ENCODE measurements at regions not wholly inside any gene's neighbourhood (a gene's known extent, or its start where the extent isn't known, plus 50 kb on each side); places are given as distances from the start of the nearest gene placed in this dataset.

DNA sequence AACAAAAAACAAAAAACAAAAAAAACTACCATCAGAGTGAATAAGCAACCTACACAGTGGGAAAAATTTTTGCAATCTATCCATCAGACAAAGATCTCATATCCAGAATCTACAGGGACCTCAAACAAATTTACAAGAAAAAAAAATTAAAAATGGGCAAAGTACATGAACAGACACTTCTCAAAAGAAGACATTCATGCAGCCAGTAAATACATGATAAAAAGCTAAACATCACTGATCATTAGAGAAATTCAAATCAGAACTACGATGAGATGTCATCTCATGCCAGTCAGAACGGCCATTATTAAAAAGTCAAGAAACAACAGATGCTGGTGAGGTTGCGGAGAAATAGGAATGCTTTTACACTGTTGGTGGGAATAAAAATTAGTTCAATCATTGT, 466.5 kb upstream of the ATXN7L3B start:
- DNase-seq, result no peak
- Mint-ChIP-seq H3K9me3 (peaks cover 29% of the 10 kb centered on the region), H3K4me1 (no peaks in the 10 kb centered on the region), H3K36me3 (ENCODE audit: low read depth) (no peaks in the 10 kb centered on the region), H3K4me3 (no peak overlapping the region), H3K27me3 (no peaks in the 10 kb centered on the region), H3K27ac (no peak overlapping the region)
- ChIA-PET POLR2A (no interaction called here), CTCF (no interaction called here)
- TF ChIP-seq, protein P1, sequence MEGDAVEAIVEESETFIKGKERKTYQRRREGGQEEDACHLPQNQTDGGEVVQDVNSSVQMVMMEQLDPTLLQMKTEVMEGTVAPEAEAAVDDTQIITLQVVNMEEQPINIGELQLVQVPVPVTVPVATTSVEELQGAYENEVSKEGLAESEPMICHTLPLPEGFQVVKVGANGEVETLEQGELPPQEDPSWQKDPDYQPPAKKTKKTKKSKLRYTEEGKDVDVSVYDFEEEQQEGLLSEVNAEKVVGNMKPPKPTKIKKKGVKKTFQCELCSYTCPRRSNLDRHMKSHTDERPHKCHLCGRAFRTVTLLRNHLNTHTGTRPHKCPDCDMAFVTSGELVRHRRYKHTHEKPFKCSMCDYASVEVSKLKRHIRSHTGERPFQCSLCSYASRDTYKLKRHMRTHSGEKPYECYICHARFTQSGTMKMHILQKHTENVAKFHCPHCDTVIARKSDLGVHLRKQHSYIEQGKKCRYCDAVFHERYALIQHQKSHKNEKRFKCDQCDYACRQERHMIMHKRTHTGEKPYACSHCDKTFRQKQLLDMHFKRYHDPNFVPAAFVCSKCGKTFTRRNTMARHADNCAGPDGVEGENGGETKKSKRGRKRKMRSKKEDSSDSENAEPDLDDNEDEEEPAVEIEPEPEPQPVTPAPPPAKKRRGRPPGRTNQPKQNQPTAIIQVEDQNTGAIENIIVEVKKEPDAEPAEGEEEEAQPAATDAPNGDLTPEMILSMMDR (IDR thresholded peaks at IDR 0.05), result no peak
- ATAC-seq (ENCODE audit: low read depth), result no peak
- intact Hi-C loops (cut with micrococcal nuclease), result no loop called here

GRCh38 chr12:74076918-74077317, 460.7 kb upstream of the ATXN7L3B start:
- ATAC-seq (ENCODE audit: low read depth), result no peak
- H3K27me3 Mint-ChIP-seq, result no peaks in the 10 kb centered on the region
- POLR2A ChIA-PET, result no interaction called here
- CTCF ChIA-PET, result no interaction called here
- no peak for DNase-seq
- H3K36me3 Mint-ChIP-seq (ENCODE audit: low read depth), result no peaks in the 10 kb centered on the region
- TF ChIP-seq, protein P1 (IDR thresholded peaks at IDR 0.05), result no peak
- H3K4me1 Mint-ChIP-seq, result no peaks in the 10 kb centered on the region
- no peak overlapping the region for H3K4me3 Mint-ChIP-seq
- intact Hi-C loops (cut with micrococcal nuclease), result no loop called here
- peaks cover 9% of the 10 kb centered on the region for H3K9me3 Mint-ChIP-seq
- H3K27ac Mint-ChIP-seq, result no peak overlapping the region

DNA sequence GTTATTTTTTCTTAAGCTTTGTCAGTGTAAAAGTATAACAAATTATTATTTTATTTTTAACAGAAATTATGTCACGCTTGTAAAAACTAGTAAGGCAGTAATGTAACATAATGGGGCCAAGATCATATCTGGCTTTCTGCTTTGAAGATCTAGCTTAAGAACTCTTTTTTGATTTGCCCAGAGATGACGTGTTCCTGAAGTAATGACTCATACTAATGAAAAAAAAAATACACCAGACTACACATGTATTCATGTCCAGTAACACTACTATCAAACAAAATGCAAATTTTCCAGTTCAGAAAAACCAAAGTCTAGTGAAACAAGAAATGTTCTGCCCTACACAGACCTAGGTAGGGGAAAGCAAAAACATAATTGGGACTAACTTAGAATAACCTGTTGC, 432.2 kb upstream of the ATXN7L3B start:
- intact Hi-C loops (cut with micrococcal nuclease), result no loop called here
- POLR2A ChIA-PET, result no interaction called here

GRCh38 chr12:74108729-74109128, 428.9 kb upstream of the ATXN7L3B start:
- TF ChIP-seq, protein P1 (IDR thresholded peaks at IDR 0.05), result no peak
- Mint-ChIP-seq H3K27ac (no peak overlapping the region), H3K4me3 (no peak overlapping the region), H3K36me3 (ENCODE audit: low read depth) (no peaks in the 10 kb centered on the region), H3K9me3 (no peaks in the 10 kb centered on the region), H3K4me1 (no peaks in the 10 kb centered on the region), H3K27me3 (no peaks in the 10 kb centered on the region)
- ChIA-PET POLR2A (no interaction called here), CTCF (no interaction called here)
- intact Hi-C loops (cut with micrococcal nuclease), result no loop called here
- DNase-seq (no peak), ATAC-seq (ENCODE audit: low read depth) (no peak)

More for the DNA sequence above, 432.2 kb upstream of the ATXN7L3B start:
- TF ChIP-seq, protein P1 (IDR thresholded peaks at IDR 0.05), result no peak
- Mint-ChIP-seq H3K9me3 (peaks cover 2% of the 10 kb centered on the region), H3K4me3 (no peak overlapping the region), H3K27ac (no peak overlapping the region), H3K36me3 (ENCODE audit: low read depth) (no peaks in the 10 kb centered on the region), H3K27me3 (no peaks in the 10 kb centered on the region), H3K4me1 (no peaks in the 10 kb centered on the region)
- CTCF ChIA-PET, result no interaction called here
- DNase-seq (no peak), ATAC-seq (ENCODE audit: low read depth) (no peak)

DNA sequence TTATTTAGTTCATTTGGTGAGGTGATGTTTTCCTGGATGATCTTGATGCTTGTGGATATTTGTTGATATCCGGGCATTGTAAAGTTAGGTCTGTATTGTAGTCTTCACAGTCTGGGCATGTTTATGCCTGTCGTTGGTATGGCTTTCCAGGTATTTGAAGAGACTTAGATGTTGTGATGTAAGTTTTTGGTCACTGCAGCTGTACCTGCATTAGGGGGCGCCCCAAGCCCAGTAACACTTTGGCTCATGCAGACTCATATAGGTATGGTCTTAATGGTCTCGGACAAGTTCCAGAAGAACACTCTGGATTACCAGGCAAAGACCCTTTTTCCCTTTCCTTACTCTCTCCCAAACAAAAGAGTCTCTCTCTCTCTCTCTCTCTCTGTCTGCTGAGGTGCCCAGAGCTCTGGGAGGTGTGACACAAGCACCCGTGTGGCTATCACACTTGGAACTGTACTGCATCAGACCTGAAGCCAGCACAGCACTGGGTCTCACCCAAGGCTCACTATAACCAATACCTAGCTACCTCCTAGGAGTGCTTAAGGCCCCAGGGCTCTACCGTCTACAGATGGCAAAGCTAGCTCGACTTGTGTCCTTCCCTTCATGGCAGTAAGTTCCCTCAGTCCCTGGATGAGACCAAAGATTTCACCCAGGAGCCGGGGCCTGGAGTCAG, 425.8 kb upstream of the ATXN7L3B start:
- Mint-ChIP-seq H3K4me3 (no peak overlapping the region), H3K36me3 (ENCODE audit: low read depth) (no peaks in the 10 kb centered on the region), H3K9me3 (no peaks in the 10 kb centered on the region), H3K27me3 (no peaks in the 10 kb centered on the region), H3K4me1 (no peaks in the 10 kb centered on the region), H3K27ac (no peak overlapping the region)
- CTCF ChIA-PET, result no interaction called here
- ATAC-seq (ENCODE audit: low read depth), result no peak
- intact Hi-C loops (cut with micrococcal nuclease), result loop anchor here (5.0 kb wide), 1 partner anchor 425 kb away; the partner anchor contains the start of gene ATXN7L3B
- TF ChIP-seq, protein P1 (IDR thresholded peaks at IDR 0.05), result no peak
- DNase-seq, result no peak
- POLR2A ChIA-PET, result no interaction called here

All from activated B cell treated with CpG ODN at 0.5 μM for 24 hours (primary cell).